Endodermal cell (in vitro differentiated cells): ENCODE measurements at regions not wholly inside any gene's neighbourhood (a gene's known extent, or its start where the extent isn't known, plus 50 kb on each side); places are given as distances from the start of the nearest gene placed in this dataset. TPM values are rescaled to one million over a fixed set of nuclear protein-coding genes. Genes with fewer than 3 reads are reported as not detected.

Source experiments
- DNase-seq: peaks from one replicate; pipeline ENCODE4 v3.0.0-alpha.2; 2017
- H3K27ac ChIP-seq: 2 replicates; pipeline ENCODE4 v1.5.1; 2013; ENCODE audit warnings: mild to moderate bottlenecking, low read depth, low read length, moderate library complexity
- H3K27me3 ChIP-seq: 2 replicates; pipeline ENCODE4 v1.6.1; 2013; ENCODE audit warnings: mild to moderate bottlenecking, low read length, moderate library complexity; ENCODE audit not compliant: insufficient read depth, control insufficient read depth, poor library complexity, severe bottlenecking
- H3K36me3 ChIP-seq: 2 replicates; pipeline ENCODE4 v1.7.0; 2013; ENCODE audit warnings: mild to moderate bottlenecking, low read length, moderate library complexity; ENCODE audit not compliant: control insufficient read depth, insufficient read depth
- H3K4me1 ChIP-seq: one replicate; pipeline ENCODE4 v1.7.0; 2013; ENCODE audit warnings: low read length; ENCODE audit not compliant: control insufficient read depth, insufficient read depth
- H3K4me3 ChIP-seq: 2 replicates; pipeline ENCODE4 v1.5.1; 2013; ENCODE audit warnings: mild to moderate bottlenecking, low read length, moderate library complexity
- H3K9ac ChIP-seq: 2 replicates; pipeline ENCODE4 v1.6.1; 2013; ENCODE audit warnings: mild to moderate bottlenecking, low read length, moderate library complexity; ENCODE audit not compliant: poor library complexity, severe bottlenecking; ENCODE audit errors: extremely low read depth
- H3K9me3 ChIP-seq: 2 replicates; pipeline ENCODE4 v1.6.1; 2013; ENCODE audit warnings: mild to moderate bottlenecking, low read length, moderate library complexity; ENCODE audit not compliant: control insufficient read depth
- H3K27ac Mint-ChIP-seq: 2 replicates; pipeline ENCODE4 v1.8.0; 2020; ENCODE audit warnings: mixed read lengths
- H3K27me3 Mint-ChIP-seq: 2 replicates; pipeline ENCODE4 v1.8.0; 2021; ENCODE audit warnings: mild to moderate bottlenecking, mixed read lengths; ENCODE audit not compliant: insufficient read depth
- H3K36me3 Mint-ChIP-seq: 2 replicates; pipeline ENCODE4 v1.8.0; 2020; ENCODE audit warnings: low read depth, mixed read lengths
- H3K4me1 Mint-ChIP-seq: 2 replicates; pipeline ENCODE4 v1.8.0; 2020; ENCODE audit warnings: mixed read lengths
- H3K4me3 Mint-ChIP-seq: 2 replicates; pipeline ENCODE4 v1.8.0; 2020; ENCODE audit warnings: mild to moderate bottlenecking, moderate library complexity, mixed read lengths
- H3K9me3 Mint-ChIP-seq: 2 replicates; pipeline ENCODE4 v1.8.0; 2020; ENCODE audit warnings: mild to moderate bottlenecking, mixed read lengths
- CTCF ChIP-seq: fragments of 200-600 bp; sonication (generic); conservative IDR thresholded peaks from 2 replicates; pipeline ENCODE4 v1.5.0; 2021; ENCODE audit warnings: antibody characterized with exemption, mild to moderate bottlenecking
- WGBS, 2 experiments: methylation state at CpG; one replicate each; pipeline versions ENCODE4 v1.1.5 to v1.1.7; 2013; ENCODE audit warnings: missing lambda C conversion rate in 2 of 2, mixed read lengths in 1 of 2; ENCODE audit not compliant: insufficient coverage in 1 of 2, insufficient read length in 1 of 2; 5-methylcytosine and 5-hydroxymethylcytosine counted together
- microRNA-seq: library from miRNA; unstranded; fragments of <30 nt; microRNA quantifications from one replicate; pipeline ENCODE4 v1.2.0, GENCODE V29; 2020; ENCODE audit warnings: borderline microRNAs expressed

DNA sequence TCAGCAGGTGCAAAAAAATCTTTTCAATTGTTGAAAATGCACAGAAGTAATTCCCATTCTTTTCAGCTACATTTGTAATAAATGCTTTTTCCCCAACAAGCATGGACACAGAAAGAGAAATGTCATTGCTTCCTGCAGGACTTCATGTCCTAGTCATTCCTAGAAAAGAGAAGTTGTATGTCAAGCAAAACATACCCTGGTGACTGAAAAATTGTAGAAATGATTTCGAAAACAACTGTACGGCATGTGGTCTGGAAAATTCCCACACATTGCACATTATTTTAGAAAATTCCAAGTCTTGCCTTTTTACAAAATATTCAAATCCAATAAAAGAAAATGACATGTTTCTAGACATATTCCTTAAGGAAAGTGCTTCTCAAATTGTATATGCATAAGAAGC, 50.4 kb upstream of the ALCAM start:
- Mint-ChIP-seq H3K9me3 (no peaks in the 10 kb centered on the region), H3K27ac (no peak overlapping the region), H3K4me1 (no peaks in the 10 kb centered on the region), H3K4me3 (no peak overlapping the region), H3K36me3 (no peaks in the 10 kb centered on the region), H3K27me3 (no peaks in the 10 kb centered on the region)
- no peaks in the 10 kb centered on the region for H3K27me3 ChIP-seq
- no peak for DNase-seq
- no peaks in the 10 kb centered on the region for H3K4me1 ChIP-seq
- WGBS, 2 experiments = 91 to 100% methylated on average over 1 to 2 of the region's 2 CpGs
- H3K9me3 ChIP-seq = no peaks in the 10 kb centered on the region
- no peak overlapping the region for H3K9ac ChIP-seq
- H3K36me3 ChIP-seq = no peaks in the 10 kb centered on the region
- H3K27ac ChIP-seq = no peak overlapping the region
- no peak overlapping the region for H3K4me3 ChIP-seq
- TF ChIP-seq CTCF = no peak

Small RNAs in the stretch of these regions (microRNA-seq; reads per million reads assigned to microRNA genes)
- gene MIR548AB = not detected
